Urinary bladder (tissue), 3 donors: ENCODE measurements at regions not wholly inside any gene's neighbourhood (a gene's known extent, or its start where the extent isn't known, plus 50 kb on each side); places are given as distances from the start of the nearest gene placed in this dataset.

Experiments
- DNase-seq: peaks from one replicate; pipeline ENCODE4 v3.0.0-alpha.2; 2015; ENCODE audit errors: extremely low spot score
- H3K27ac ChIP-seq: one replicate; pipeline ENCODE4 v1.5.1; 2013; ENCODE audit warnings: low read depth, mild to moderate bottlenecking, moderate library complexity
- H3K36me3 ChIP-seq: one replicate; pipeline ENCODE4 v1.6.1; 2013; ENCODE audit warnings: mild to moderate bottlenecking, moderate library complexity; ENCODE audit not compliant: insufficient read depth
- H3K4me1 ChIP-seq: one replicate; pipeline ENCODE4 v1.6.1; 2013; ENCODE audit warnings: mild to moderate bottlenecking, moderate library complexity; ENCODE audit not compliant: insufficient read depth
- H3K4me3 ChIP-seq: one replicate; pipeline ENCODE4 v1.5.1; 2013; ENCODE audit warnings: low read depth, low read length
- WGBS: extraction: QIAGEN DNeasy Blood & Tissue Kit; methylation state at CpG from one replicate; pipeline ENCODE4 v1.1.7; 2013; 5-methylcytosine and 5-hydroxymethylcytosine counted together
- donor health status: healthy with polysubstance abuse.
- donor health status: healthy.

DNA sequence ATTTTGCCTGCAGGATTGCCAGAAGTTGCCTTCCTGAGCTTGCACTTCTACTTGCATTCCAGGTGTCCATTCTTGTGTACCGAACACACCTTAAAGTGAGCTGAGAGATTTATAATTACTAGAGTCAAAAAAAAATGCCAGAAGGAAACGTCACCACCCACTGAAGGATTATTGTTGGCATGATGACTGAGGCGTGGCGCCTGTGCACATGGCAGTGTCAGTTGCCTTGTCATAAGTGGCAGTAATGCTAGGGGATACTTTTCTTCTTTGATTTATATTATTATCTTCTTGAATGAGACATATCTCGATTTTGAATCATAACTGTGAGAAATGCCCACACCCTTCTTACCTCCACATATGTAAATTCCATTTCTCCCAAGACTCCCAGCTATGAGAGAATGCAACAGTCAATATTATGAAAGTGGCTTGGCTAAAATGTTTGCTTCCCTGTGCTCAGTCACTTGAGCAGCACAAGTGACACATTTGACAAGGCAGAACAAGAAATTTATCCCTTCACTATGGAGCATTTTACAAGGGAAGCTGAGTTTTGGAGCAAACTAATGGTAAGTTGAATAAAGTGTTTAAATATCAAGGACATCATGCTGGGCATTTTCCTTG is 149.5 kb upstream of the SASH1 start:
- no peak overlapping the region for H3K27ac ChIP-seq
- H3K36me3 ChIP-seq, result no peaks in the 10 kb centered on the region
- H3K4me1 ChIP-seq, result no peaks in the 10 kb centered on the region
- DNase-seq, result no peak
- no peak overlapping the region for H3K4me3 ChIP-seq
- 82% methylated on average over 5 of the region's 5 CpGs for WGBS

DNA sequence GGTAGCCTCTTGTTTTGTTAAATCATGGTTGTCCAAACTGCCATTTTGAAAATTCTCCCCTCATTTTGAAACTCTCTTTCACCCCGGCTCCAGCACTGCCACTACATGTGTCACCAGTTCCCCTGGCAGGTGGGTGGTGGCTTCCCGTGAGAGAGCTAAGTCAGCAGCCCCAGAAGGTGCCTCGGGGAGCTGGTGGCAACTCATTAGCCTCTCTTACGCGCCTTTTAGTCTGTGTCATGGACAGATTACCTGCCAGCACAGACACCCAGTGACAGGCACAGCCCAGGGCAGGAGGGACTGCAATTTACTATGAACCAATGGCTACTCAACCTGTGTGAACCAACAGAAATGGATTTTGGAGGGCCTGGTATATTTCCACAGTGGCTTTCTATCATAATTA is 147.1 kb upstream of the SASH1 start:
- 94% methylated on average over 5 of the region's 5 CpGs for WGBS
- DNase-seq, result no peak
- Histone ChIP-seq H3K36me3 (no peaks in the 10 kb centered on the region), H3K4me3 (no peak overlapping the region), H3K27ac (no peak overlapping the region), H3K4me1 (no peaks in the 10 kb centered on the region)

DNA sequence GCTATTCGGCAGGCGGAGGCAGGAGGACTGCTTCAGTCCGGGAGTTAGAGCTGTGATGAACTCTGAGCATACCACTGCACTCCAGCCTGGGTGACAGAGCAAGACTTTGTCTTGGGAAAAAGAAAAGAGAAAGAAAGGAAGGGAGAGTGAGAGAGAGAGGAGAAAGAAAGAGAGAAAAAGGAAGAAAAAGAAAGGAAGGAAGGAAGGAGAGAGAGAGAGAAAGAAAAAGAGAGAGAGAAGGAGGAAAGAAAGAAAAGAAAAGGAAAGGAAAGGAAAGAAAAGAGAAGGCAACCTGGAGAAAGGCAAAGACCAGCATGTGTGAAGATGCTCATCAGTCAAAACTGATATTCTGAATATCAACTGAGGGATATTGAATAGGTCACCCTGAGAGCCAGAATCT is 143.1 kb upstream of the SASH1 start:
- H3K4me1 ChIP-seq, result no peaks in the 10 kb centered on the region
- no peaks in the 10 kb centered on the region for H3K36me3 ChIP-seq
- WGBS, result 97% methylated on average over 3 of the region's 3 CpGs
- H3K27ac ChIP-seq, result no peak overlapping the region
- H3K4me3 ChIP-seq, result no peak overlapping the region
- no peak for DNase-seq

DNA sequence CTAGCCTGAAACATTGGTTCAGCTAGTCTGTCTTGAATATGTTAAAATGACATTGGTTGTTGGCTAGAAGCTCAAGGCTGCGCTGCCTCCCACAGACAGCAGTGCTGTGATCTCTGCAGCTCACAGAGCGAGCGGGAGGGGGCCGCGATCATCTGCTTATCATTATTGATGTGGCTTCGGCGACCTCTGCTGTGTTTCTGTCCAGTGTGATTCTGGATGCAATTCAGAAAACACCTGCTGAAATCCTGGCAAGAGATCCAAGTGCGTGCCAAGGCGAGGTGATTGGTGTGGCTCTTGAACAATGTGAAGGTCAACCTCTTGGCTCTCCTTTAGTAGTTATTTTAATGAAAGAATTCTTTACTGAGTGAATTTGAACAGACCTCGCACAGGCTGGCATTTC is 142.3 kb upstream of the SASH1 start:
- no peak overlapping the region for H3K27ac ChIP-seq
- no peaks in the 10 kb centered on the region for H3K36me3 ChIP-seq
- H3K4me3 ChIP-seq, result no peak overlapping the region
- no peak for DNase-seq
- H3K4me1 ChIP-seq, result no peaks in the 10 kb centered on the region
- WGBS, result 70% methylated on average over 10 of the region's 10 CpGs

DNA sequence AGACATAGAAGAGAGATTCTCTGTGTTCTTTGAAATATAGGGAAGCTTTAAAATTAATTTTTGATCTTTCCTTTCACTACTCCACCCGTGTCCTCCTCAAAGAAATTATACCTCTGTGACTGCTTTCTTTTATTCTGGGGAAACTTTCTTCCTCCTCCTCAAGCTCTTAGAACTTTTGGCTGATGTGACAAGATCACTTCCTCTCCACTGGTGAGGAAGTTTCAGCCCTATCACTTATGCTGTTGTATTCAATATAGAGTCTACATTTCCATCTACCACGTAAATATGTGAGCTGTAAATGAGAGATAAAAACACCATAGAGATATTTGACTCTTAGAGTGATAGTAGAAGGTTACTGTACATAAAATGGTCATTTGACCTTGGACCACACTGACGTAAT is 141.9 kb upstream of the SASH1 start:
- Histone ChIP-seq H3K36me3 (no peaks in the 10 kb centered on the region), H3K27ac (no peak overlapping the region), H3K4me1 (no peaks in the 10 kb centered on the region), H3K4me3 (no peak overlapping the region)
- DNase-seq, result no peak
- WGBS, result 89% methylated on average over 3 of the region's 3 CpGs

DNA sequence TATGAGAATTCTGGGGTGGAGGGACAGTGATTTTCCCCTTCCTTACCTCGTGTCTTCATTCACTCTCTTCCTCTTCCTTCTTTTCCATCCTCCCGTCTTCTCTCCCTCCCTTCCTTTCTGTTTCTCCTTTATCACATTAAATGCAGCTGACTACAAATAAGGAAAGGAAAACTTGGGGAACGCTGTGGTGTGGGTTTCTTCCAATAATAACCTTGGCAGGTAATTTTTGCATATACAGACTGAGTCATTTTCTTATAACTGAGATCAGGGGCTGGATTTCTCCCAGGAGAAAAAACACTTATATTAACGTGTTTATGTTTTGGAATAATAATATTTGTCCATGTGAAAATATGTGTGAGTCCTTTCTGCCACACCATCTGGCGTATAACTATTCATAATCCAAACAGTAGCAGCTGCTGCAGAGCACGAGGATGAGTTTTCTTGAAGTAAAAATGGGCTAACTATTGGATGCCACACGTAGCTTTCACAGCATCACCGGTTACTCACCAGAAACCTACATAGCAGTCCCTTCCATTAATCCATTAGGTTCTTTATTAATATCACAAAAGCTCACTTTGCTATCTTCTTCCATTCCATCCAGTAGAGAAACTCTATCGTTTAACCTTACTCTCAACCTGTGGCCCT is 139.2 kb upstream of the SASH1 start:
- DNase-seq, result no peak
- WGBS, result 50% methylated on average over 9 of the region's 9 CpGs
- no peak overlapping the region for H3K4me3 ChIP-seq
- H3K4me1 ChIP-seq, result no peaks in the 10 kb centered on the region
- peaks cover 1% of the 10 kb centered on the region for H3K36me3 ChIP-seq
- no peak overlapping the region for H3K27ac ChIP-seq

DNA sequence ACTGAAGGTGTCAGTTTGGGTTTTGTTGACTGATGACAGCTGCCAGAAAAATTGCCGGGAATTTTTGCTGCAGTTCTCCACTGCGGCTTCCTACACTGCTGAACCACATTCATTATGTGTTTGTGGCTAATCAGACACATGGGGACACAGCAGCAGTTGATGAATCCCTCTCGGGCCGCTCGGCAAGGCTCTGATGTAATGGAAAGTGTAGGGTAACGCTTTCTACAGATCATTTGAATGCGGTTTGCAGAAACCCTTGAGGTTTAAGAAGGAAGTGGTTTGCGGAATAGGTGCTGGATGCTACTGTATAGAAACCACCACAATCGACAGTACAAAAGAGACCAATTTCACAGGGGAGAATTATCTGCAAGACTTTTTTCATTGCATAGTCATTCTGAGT is 138.7 kb upstream of the SASH1 start:
- H3K36me3 ChIP-seq, result peaks cover 1% of the 10 kb centered on the region
- no peaks in the 10 kb centered on the region for H3K4me1 ChIP-seq
- no peak for DNase-seq
- H3K4me3 ChIP-seq, result no peak overlapping the region
- no peak overlapping the region for H3K27ac ChIP-seq
- 68% methylated on average over 9 of the region's 9 CpGs for WGBS

DNA sequence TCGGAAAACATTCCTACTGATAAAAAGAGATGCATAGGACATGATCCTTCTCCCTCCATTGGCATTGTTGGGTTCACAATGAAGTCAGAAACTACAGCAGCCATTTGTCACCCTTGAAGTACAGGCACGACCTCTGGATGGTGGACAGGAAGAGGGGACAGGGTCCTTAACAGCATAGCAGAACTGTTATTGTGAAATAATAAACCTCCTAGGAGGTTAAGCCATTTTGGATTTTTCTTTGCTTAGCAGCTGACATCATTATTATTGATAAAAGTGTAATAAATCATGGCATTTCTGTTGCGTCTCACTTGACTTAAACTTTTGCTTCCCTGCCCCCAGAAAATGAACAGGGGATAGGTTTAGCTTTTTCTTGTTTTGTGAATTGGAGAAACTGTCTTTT is 134.3 kb upstream of the SASH1 start:
- Histone ChIP-seq H3K36me3 (peaks cover 1% of the 10 kb centered on the region), H3K4me1 (no peaks in the 10 kb centered on the region), H3K27ac (no peak overlapping the region), H3K4me3 (no peak overlapping the region)
- no peak for DNase-seq
- WGBS, result 89% methylated on average over 3 of the region's 3 CpGs

DNA sequence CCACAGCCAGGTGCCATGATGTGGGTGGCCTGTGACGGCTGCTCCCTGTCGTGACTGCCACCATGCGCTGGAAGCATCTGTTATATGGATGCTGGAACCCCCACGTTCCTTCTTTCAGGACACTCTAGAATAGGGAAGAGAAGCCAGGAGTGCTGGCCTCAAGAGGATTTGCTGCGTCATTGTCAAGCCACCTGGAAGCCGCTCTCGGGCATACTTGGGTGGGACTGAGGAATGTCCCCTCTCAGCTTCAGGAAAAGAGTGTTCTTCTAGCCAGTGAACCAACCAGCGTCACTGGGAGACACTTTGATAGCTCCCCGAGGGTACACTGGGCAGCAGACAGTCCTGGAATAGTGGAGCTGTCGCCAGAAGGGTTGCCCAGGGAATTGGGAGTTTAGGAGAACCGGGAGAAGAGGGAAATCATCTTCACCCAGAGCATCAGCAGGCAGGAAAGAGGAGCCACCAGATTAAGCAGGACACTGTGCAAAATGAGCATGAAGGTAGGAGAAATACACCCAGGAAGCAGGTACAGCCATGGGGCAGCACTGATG is 130.8 kb upstream of the SASH1 start:
- H3K36me3 ChIP-seq, result peaks cover 1% of the 10 kb centered on the region
- 95% methylated on average over 11 of the region's 11 CpGs for WGBS

DNA sequence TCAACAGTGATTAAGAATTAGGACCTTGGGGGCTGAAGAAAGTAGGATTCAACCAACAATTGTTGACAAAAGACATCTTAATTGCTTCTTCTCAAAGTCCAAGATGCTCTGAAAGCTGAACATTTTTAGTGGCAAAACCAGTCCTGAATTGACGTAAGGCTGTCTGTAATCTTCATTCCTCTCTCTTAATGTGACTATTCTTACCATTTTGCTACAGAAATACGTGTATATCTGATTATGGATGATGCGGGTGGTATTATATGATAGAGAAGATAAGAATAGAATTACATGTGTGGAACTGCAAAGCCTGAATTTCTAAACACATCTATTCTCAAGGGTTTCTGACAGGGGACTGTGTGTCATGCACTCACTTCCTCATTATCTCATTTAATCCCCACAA is 130.3 kb upstream of the SASH1 start:
- Histone ChIP-seq H3K4me3 (no peak overlapping the region), H3K4me1 (no peaks in the 10 kb centered on the region), H3K36me3 (peaks cover 1% of the 10 kb centered on the region), H3K27ac (no peak overlapping the region)
- DNase-seq, result no peak
- WGBS, result 73% methylated on average over 3 of the region's 3 CpGs

More for the DNA sequence above, 130.8 kb upstream of the SASH1 start:
- Histone ChIP-seq H3K4me3 (no peak overlapping the region), H3K4me1 (no peaks in the 10 kb centered on the region), H3K27ac (no peak overlapping the region)
- DNase-seq, result no peak

DNA sequence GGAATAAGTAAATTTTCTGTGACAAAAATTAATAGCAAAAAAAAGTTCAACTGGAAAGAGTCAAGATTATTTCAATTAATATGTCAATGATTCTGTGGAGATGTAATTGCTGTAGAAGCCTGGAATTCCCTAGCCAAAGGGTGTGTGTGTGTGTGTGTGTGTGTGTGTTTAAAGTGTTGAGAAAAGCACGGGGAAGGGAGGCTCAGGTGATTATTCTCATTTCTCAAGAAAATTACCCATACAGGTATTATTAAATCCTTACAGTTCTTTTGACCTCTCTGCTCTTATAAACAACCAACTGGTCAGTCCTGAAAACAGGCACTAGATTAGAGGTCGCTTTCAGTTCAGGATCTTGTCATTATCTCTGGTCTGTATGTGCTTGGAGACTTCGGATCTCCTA is 129.3 kb upstream of the SASH1 start:
- WGBS, result 84% methylated on average over 3 of the region's 3 CpGs
- no peak overlapping the region for H3K27ac ChIP-seq
- H3K36me3 ChIP-seq, result no peaks in the 10 kb centered on the region
- no peak for DNase-seq
- H3K4me3 ChIP-seq, result no peak overlapping the region
- H3K4me1 ChIP-seq, result no peaks in the 10 kb centered on the region

DNA sequence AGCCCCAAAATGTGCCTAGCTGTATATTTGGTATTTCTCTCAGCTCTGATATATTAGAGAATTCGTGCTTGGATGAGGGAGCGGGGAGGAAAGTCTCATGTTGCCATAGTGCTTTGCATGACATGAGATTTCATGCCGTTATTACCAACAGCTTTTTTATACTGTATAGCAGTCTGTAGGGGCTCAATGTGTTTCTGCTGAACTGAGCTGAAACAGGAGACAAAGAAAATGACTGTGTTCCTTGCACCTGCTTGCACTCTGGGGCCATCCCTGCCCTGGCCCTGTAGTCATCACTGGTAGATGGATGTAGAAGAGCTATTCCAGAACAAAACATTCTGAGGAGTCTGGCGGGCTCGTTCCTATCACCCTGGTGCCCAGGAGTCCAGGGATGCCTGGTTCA is 128.0 kb upstream of the SASH1 start:
- no peaks in the 10 kb centered on the region for H3K36me3 ChIP-seq
- DNase-seq, result no peak
- 93% methylated on average over 5 of the region's 5 CpGs for WGBS

DNA sequence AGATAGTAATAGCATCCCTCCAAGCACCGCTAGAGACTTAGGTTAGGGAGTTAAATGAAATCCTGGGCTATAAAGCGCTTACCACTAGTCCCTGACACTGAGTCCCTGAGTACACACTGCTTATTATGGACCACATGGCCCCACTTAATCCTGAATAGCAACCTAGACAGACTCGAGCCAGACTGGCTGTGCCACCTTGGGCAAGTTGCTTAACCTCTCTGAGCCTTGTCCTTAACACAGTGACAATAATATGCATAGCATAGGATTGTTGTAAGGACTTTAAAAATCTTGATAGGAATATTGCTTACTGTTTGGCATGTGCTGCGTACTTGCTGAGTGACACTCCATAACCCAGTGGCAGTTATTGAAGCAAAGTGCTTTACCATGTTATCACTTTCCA is 125.6 kb upstream of the SASH1 start:
- Histone ChIP-seq H3K27ac (no peak overlapping the region), H3K36me3 (no peaks in the 10 kb centered on the region), H3K4me3 (no peak overlapping the region), H3K4me1 (no peaks in the 10 kb centered on the region)
- WGBS, result 94% methylated on average over 4 of the region's 4 CpGs
- no peak for DNase-seq

More for the DNA sequence above, 128.0 kb upstream of the SASH1 start:
- Histone ChIP-seq H3K4me1 (no peaks in the 10 kb centered on the region), H3K27ac (no peak overlapping the region), H3K4me3 (no peak overlapping the region)

DNA sequence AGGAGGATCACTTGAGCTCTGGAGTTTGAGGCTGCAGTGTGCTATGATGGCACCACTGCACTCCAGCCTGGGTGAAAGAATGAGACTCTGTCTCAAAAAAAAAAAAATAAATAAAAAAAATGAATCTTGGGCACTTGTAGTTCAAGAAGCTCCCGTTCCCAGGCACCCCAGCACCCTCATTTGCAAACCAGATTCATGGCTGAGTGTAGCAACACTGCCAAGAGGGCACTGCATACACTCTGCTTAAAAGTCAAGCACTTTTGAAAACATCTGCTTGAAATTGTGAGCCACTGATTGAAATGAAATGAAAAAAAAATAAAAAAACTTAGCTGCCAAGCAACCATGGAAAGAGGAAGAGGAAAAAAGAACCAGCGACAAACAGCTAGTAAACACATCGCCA is 124.7 kb upstream of the SASH1 start:
- no peaks in the 10 kb centered on the region for H3K4me1 ChIP-seq
- DNase-seq, result no peak
- H3K27ac ChIP-seq, result no peak overlapping the region
- WGBS, result 81% methylated on average over 3 of the region's 3 CpGs
- no peak overlapping the region for H3K4me3 ChIP-seq
- H3K36me3 ChIP-seq, result no peaks in the 10 kb centered on the region
